C4-2B (cell line): ENCODE measurements at regions not wholly inside any gene's neighbourhood (a gene's known extent, or its start where the extent isn't known, plus 50 kb on each side); places are given as distances from the start of the nearest gene placed in this dataset.

ENCODE experiments used
- CTCF ChIP-seq: fragments of 450-650 bp; conservative IDR thresholded peaks from 2 replicates; pipeline ENCODE4 v1.5.1; 2017; ENCODE audit warnings: mild to moderate bottlenecking
- ZFX ChIP-seq: fragments of 450-650 bp; IDR thresholded peaks from 2 replicates; pipeline ENCODE4 v1.6.1; 2017

- TF ChIP-seq CTCF (no peak), ZFX (no peak)
Observed at GRCh38 chr2:18373081-18373480, 187.4 kb downstream of the RDH14 start.
